ENCODE measurements at regions not wholly inside any gene's neighbourhood (a gene's known extent, or its start where the extent isn't known, plus 50 kb on each side); places are given as distances from the start of the nearest gene placed in this dataset.

- TF ChIP-seq CTCF (conservative IDR thresholded peaks at IDR 0.05; ENCODE audit: low read depth, low read length) = no peak
- no peak for TF ChIP-seq RCOR1 (IDR thresholded peaks at IDR 0.05; ENCODE audit: insufficient replicate concordance, low read length)
- no peak for TF ChIP-seq MXI1 (IDR thresholded peaks at IDR 0.05; ENCODE audit: borderline replicate concordance, low read depth, low read length)
- TF ChIP-seq USF2 (IDR thresholded peaks at IDR 0.05; ENCODE audit: low read depth, low read length) = no peak
- no peak for TF ChIP-seq POLR2A (IDR thresholded peaks at IDR 0.05; ENCODE audit: low read depth, low read length)
- TF ChIP-seq ELK1 (IDR thresholded peaks at IDR 0.05; ENCODE audit: borderline replicate concordance, low read depth, low read length) = no peak
- no peak for TF ChIP-seq RFX5 (IDR thresholded peaks at IDR 0.05; ENCODE audit: low read depth, low read length)
- no peak for TF ChIP-seq BHLHE40 (IDR thresholded peaks at IDR 0.05; ENCODE audit: low read depth, low read length)
- no peak for TF ChIP-seq NFE2L2 (IDR thresholded peaks at IDR 0.05; ENCODE audit: low read depth, low read length)
- no peak for TF ChIP-seq FOS (IDR thresholded peaks at IDR 0.05; ENCODE audit: low read depth, low read length)
- no peak for TF ChIP-seq CEBPB (IDR thresholded peaks at IDR 0.05; ENCODE audit: low read depth, low read length)
- TF ChIP-seq RAD21 (IDR thresholded peaks at IDR 0.05; ENCODE audit: low read length) = no peak
- TF ChIP-seq SMC3 (IDR thresholded peaks at IDR 0.05; ENCODE audit: low read depth, low read length) = no peak
- no peak for TF ChIP-seq MAZ (IDR thresholded peaks at IDR 0.05; ENCODE audit: borderline replicate concordance, low read depth, low read length)
Observed at GRCh38 chr21:26684889-26685288, 111.8 kb upstream of the CYYR1 start.
